ENCODE measurements at regions not wholly inside any gene's neighbourhood (a gene's known extent, or its start where the extent isn't known, plus 50 kb on each side); places are given as distances from the start of the nearest gene placed in this dataset.

- no peak for DNase-seq
These were observed 78.5 kb upstream of the NCAM1 start for GRCh38 chr11:112882494-112883381.

- no peak for DNase-seq
These were observed 77.0 kb upstream of the NCAM1 start for GRCh38 chr11:112884012-112884767.

GRCh38 chr11:112885744-112886433 lies 75.3 kb upstream of the NCAM1 start:
- no peak for DNase-seq

GRCh38 chr11:112886434-112887370 lies 74.5 kb upstream of the NCAM1 start:
- DNase-seq = no peak

GRCh38 chr11:112889446-112889845 lies 71.8 kb upstream of the NCAM1 start:
- no peak for DNase-seq

GRCh38 chr11:112899235-112900006 lies 61.8 kb upstream of the NCAM1 start:
- no peak for DNase-seq

GRCh38 chr11:112901924-112902323 lies 59.3 kb upstream of the NCAM1 start:
- no peak for DNase-seq

GRCh38 chr11:112902361-112903011 lies 58.7 kb upstream of the NCAM1 start:
- DNase-seq = no peak

GRCh38 chr11:112903340-112903739 lies 57.9 kb upstream of the NCAM1 start:
- DNase-seq = no peak

- DNase-seq = no peak
These were observed 50.1 kb upstream of the NCAM1 start for GRCh38 chr11:112911124-112911523.

All from NCI-H187 (cell line).